ENCODE measurements at regions not wholly inside any gene's neighbourhood (a gene's known extent, or its start where the extent isn't known, plus 50 kb on each side); places are given as distances from the start of the nearest gene placed in this dataset.

- 94% methylated on average over 5 of the region's 5 CpGs for WGBS, 2 experiments (ENCODE audit: insufficient coverage in 1 of 2, insufficient read length in 1 of 2)
- H3K27ac ChIP-seq (ENCODE audit: low read depth, low read length), result no peak overlapping the region
These were observed 235.4 kb downstream of the RAD51AP2 start for GRCh38 chr2:17282826-17283225.

GRCh38 chr2:17282245-17282644 is 236.0 kb downstream of the RAD51AP2 start:
- Histone ChIP-seq H3K4me3 (ENCODE audit: low read length) (no peak overlapping the region), H3K9ac (ENCODE audit: extremely low read depth, low read length, poor library complexity, severe bottlenecking) (no peak overlapping the region), H3K27me3 (ENCODE audit: control insufficient read depth, insufficient read depth, low read length, poor library complexity, severe bottlenecking) (no peaks in the 10 kb centered on the region), H3K9me3 (ENCODE audit: control insufficient read depth, low read length) (no peaks in the 10 kb centered on the region), H3K4me1 (ENCODE audit: control insufficient read depth, insufficient read depth, low read length) (no peaks in the 10 kb centered on the region), H3K27ac (ENCODE audit: low read depth, low read length) (no peak overlapping the region), H3K36me3 (ENCODE audit: control insufficient read depth, insufficient read depth, low read length) (no peaks in the 10 kb centered on the region)
- no peak overlapping the region for H3K4me3 Mint-ChIP-seq
- 85% methylated on average over 1 of the region's 1 CpG; no CpG with 5 or more reads in 1 of the 2 experiments for WGBS, 2 experiments (ENCODE audit: insufficient coverage in 1 of 2, insufficient read length in 1 of 2)
- no peaks in the 10 kb centered on the region for H3K36me3 Mint-ChIP-seq (ENCODE audit: low read depth)
- no peak for TF ChIP-seq CTCF (conservative IDR thresholded peaks at IDR 0.05)
- no peak overlapping the region for H3K27ac Mint-ChIP-seq
- H3K4me1 Mint-ChIP-seq, result no peaks in the 10 kb centered on the region
- H3K9me3 Mint-ChIP-seq, result no peaks in the 10 kb centered on the region
- DNase-seq, result no peak
- H3K27me3 Mint-ChIP-seq (ENCODE audit: insufficient read depth), result no peaks in the 10 kb centered on the region

More at GRCh38 chr2:17282826-17283225, 235.4 kb downstream of the RAD51AP2 start:
- TF ChIP-seq CTCF (conservative IDR thresholded peaks at IDR 0.05), result no peak
- no peak for DNase-seq
- H3K27ac Mint-ChIP-seq, result no peak overlapping the region
- Histone ChIP-seq H3K9me3 (ENCODE audit: control insufficient read depth, low read length) (no peaks in the 10 kb centered on the region), H3K4me1 (ENCODE audit: control insufficient read depth, insufficient read depth, low read length) (no peaks in the 10 kb centered on the region), H3K4me3 (ENCODE audit: low read length) (no peak overlapping the region), H3K36me3 (ENCODE audit: control insufficient read depth, insufficient read depth, low read length) (no peaks in the 10 kb centered on the region), H3K27me3 (ENCODE audit: control insufficient read depth, insufficient read depth, low read length, poor library complexity, severe bottlenecking) (no peaks in the 10 kb centered on the region), H3K9ac (ENCODE audit: extremely low read depth, low read length, poor library complexity, severe bottlenecking) (no peak overlapping the region)
- H3K4me1 Mint-ChIP-seq, result no peaks in the 10 kb centered on the region
- H3K36me3 Mint-ChIP-seq (ENCODE audit: low read depth), result no peaks in the 10 kb centered on the region
- no peak overlapping the region for H3K4me3 Mint-ChIP-seq
- H3K27me3 Mint-ChIP-seq (ENCODE audit: insufficient read depth), result no peaks in the 10 kb centered on the region
- no peaks in the 10 kb centered on the region for H3K9me3 Mint-ChIP-seq

- WGBS, 2 experiments (ENCODE audit: insufficient coverage in 1 of 2, insufficient read length in 1 of 2), result 100% methylated on average over 1 of the region's 1 CpG; no CpG with 5 or more reads in 1 of the 2 experiments
- no peak for DNase-seq
- no peak overlapping the region for H3K4me3 Mint-ChIP-seq
- H3K9ac ChIP-seq (ENCODE audit: extremely low read depth, low read length, poor library complexity, severe bottlenecking), result no peak overlapping the region
- no peaks in the 10 kb centered on the region for H3K4me1 ChIP-seq (ENCODE audit: control insufficient read depth, insufficient read depth, low read length)
- TF ChIP-seq CTCF (conservative IDR thresholded peaks at IDR 0.05), result no peak
- no peaks in the 10 kb centered on the region for H3K36me3 Mint-ChIP-seq (ENCODE audit: low read depth)
- H3K27me3 ChIP-seq (ENCODE audit: control insufficient read depth, insufficient read depth, low read length, poor library complexity, severe bottlenecking), result no peaks in the 10 kb centered on the region
- no peak overlapping the region for H3K27ac ChIP-seq (ENCODE audit: low read depth, low read length)
- peaks cover 9% of the 10 kb centered on the region for H3K9me3 ChIP-seq (ENCODE audit: control insufficient read depth, low read length)
- no peak overlapping the region for H3K27ac Mint-ChIP-seq
- no peaks in the 10 kb centered on the region for H3K36me3 ChIP-seq (ENCODE audit: control insufficient read depth, insufficient read depth, low read length)
- H3K4me1 Mint-ChIP-seq, result no peaks in the 10 kb centered on the region
- peaks cover 8% of the 10 kb centered on the region for H3K9me3 Mint-ChIP-seq
- H3K27me3 Mint-ChIP-seq (ENCODE audit: insufficient read depth), result no peaks in the 10 kb centered on the region
- no peak overlapping the region for H3K4me3 ChIP-seq (ENCODE audit: low read length)
These were observed 242.0 kb downstream of the RAD51AP2 start for GRCh38 chr2:17276220-17276619.

All from endodermal cell (in vitro differentiated cells).